NCI-H446 (cell line): ENCODE measurements at regions not wholly inside any gene's neighbourhood (a gene's known extent, or its start where the extent isn't known, plus 50 kb on each side); places are given as distances from the start of the nearest gene placed in this dataset.
A peak's percentile ranks its signal among the peaks of the same experiment; 100 is the strongest.

Experiments used
- DNase-seq, 2 experiments: peaks; one replicate each; lab custom pipeline; 2025; lab: John Stamatoyannopoulos, UW

DNA sequence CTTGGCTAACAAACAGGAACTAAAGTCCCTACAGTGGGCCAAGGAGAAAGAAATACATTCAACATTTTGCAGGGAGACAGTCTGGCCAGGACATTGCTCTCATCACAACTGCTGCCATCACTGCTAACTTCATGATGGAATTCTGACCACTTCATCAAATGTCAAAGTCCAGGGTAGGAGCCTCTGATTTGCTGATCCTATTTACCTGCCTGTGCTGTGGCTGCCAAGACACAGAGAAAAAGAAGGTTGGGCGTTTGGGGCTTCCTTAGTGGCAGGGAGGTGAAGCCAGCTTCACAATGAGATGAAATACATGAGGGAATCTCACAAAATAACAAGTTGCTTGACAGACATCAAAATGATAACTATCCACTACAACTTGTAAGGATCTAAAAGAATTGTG, 343.9 kb upstream of the CADM1 start:
- DNase-seq, result no peak

DNA sequence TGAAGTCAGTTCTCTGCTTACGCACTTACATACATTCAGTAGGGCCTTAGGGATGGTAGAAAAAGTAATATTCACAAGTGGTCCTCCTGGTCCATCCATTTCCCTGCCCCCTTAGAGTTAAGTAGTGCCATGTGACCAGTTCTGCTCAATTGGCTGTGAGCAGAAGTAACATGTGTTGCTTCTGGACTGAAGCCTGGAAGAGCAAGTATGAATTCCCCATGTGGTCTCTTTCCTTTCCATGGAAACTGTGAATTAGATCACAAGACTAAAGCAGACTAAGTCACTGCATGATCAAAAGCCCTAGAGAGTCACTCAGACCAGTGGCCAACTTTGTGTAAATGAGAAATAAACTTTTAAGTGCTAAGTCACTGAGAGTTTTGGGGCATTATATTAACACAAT, 341.7 kb upstream of the CADM1 start:
- DNase-seq, result peak; percentile 26 to 74

DNA sequence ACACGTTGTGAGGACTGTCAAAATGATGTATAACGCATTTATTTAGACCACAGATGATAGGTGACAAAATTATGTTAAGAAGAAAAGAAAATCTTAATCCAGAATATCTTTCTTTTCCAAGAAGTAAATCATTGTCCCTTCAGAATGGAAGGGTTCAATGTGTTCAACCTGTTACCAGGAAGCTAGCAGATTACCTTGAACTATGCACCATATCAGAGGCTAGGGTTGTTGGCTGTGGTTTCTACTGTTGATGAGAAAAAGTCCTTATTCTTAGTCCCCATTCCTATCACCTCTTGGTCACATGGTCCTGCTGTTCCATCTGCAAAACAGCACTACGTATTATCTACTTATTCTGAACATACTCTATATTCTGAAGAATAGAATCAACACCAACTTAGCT, 339.5 kb upstream of the CADM1 start:
- DNase-seq, result no peak

DNA sequence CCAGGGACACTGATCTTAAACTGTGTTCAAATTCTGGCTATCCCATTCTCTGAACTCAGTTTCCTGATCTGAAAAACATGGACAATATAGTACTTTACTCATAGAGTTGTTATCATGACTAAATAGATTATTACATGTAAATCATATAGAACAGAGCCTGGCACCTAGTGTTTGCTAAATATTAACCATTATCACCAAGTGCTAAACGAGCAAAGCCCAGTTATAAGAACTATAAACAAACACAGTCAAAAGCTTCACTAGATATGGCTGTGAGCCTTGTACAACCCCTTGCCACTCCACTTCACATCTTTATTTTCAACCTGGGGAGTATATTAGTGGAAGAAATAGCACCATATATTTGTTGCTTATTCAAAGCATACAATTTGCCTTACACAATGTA, 338.9 kb upstream of the CADM1 start:
- DNase-seq, result no peak

DNA sequence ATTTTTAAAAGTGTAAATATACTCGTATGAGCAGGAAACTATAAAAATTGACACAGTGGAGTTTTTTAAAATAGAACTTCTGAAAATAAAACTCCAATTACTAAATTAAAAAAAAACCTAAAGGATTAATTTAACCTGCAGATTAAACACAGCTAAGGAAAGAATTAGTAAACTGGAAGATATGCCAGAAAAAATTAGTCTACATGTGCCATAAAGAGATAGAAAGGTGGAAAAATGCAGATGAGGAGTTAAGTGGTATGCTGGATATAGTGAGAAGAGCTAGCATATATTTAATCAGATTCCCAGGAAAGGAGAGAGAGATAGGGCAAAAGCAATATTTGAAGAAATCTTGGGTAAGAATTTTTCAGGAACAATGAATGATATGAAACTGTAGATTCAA, 315.8 kb upstream of the CADM1 start:
- no peak for DNase-seq

DNA sequence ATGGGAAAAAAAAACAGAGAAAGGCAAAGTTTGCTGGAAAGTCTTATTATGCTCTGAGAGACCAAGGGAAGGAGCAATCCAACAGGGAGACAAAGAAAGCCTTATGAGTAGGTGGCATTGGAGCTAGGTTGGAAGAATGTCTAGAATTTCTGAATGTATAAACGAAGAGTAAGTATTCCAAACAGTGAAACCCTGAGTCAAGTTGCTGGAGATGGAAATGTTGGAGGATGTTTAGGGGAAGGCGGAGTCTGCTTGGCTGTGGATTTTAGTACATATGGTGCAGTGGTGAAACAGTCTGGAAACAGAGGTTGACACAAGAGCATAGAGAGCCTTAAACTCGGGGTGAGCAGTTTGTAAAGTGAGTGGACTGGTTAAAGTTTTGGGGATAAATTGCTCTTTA, 314.8 kb upstream of the CADM1 start:
- DNase-seq, result no peak

DNA sequence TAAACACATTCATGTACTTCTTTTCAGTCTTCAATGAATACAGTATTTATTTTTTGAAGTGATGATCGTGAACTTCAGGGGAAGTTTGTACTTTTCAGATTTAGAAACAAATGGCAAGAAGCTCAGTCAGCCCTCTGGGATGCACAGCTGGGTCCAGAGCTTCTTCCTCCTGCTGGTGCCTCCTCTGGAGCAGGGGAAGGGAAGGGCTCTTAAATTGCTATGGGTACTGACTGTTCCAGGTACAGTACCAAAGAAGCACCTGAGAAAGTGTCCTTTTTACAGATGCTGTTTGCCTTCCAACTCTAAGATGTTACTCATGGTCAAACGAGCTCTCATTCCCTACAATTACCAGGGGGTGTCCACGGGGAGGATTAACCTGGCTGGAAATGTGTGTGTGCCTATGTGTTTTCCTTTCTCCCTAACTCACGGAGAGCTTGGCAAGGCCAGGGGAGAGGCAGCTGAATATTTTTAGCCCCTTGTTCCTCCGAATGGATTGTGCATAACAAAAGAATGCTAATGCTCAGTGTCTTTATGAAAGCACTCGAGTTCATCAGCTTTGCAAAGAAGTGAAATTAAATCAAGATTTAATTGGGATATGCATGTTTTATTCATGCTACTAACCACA, 313.7 kb upstream of the CADM1 start:
- no peak for DNase-seq

DNA sequence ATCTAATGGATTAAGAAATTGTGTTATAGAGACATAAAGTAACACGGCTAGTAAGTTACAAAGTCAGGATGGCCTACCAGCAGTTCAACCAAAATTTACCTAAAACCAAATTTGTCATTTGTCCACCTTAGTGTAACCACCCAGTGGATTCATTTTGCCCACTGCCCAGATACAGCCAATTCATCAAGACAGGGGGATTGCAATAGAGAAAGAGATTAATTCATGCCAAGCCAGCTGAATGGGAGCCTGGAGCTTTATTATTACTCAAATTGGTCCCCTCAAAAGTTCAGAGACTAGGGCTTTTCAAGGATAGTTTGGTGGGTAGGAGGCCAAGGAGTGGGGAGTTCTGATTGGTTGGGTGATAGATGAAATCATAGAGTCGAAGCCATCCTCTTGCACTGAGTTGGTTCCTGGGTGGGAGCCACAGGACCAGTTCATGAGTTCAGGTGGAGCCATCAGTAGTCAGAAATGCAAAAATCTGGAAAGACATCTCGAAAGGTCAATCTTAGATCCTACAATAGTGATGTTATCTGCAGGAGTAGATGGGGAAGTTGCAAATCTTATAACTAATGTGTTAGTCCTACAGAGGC, 304.2 kb upstream of the CADM1 start:
- no peak for DNase-seq

DNA sequence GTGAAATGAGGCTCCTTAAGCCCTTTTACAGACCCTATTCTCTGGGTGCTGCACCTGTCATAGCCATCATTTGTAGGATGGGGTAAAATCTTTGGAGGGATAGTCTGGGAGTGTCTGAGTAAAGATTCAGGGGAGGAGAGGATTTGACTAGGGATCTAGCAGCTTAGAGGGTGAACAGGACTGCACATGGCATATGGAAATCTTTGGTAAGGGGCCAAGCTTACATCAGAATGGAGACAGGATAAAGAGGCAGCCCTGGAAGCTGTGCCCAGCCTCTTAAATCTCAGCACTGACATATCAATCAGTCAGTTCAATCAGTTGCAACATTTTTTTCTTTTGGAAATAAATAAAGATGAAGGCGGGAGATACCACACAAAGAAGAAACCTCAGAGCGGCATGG, 301.8 kb upstream of the CADM1 start:
- peak; percentile 76 to 82 for DNase-seq

DNA sequence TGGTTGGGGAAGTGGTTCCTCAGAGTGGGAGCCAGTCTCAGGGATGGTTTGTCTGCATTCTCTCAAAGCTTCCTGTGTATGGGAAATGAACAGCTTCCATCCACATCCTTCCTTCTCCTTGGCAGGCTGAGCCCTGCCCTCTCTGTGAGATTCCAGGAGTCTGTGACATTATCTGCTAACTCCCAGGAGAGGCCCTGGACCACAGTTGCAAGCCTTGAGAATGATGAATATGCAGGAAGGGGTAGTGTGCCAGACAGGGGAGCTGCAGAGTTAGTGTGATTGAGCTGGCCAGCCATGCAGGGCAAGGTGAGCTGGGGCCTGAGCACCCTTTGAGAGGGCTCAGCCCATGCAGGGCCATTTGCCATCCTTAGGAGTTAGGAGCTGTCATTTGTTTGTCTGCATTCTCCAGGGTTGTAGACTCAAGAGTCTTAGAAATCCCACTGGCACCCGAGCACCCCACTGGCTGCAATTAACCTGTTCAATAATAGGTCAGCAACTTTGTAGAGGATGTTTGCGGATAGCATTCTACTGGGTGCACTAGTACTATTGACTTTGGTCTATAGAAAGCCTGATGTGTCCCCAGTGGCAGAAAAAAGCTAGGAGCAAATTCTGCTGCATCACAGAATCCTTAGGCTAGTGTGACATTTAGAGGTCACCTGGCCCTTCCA, 299.0 kb upstream of the CADM1 start:
- DNase-seq, result no peak

DNA sequence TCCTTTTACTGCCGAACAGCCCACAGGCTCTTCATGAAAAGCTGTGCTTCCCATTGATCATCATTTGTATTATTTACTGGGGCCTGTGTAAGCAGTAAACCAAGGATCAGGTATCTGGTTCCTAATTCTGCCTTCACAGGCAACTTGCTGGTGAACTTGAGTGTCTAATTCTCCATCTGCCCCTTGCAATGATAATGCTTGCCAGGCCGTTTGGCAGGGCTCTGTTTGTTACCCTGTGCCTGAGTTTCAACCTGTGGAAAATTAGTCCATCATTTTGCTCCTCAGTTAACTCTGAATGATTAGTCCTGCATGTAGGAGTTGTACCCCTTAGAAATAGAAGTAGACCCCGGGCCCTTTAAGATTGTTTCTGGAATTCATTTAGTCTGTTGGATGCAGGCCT, 298.4 kb upstream of the CADM1 start:
- DNase-seq, result peak in 1 of 2 experiments; percentile 50

DNA sequence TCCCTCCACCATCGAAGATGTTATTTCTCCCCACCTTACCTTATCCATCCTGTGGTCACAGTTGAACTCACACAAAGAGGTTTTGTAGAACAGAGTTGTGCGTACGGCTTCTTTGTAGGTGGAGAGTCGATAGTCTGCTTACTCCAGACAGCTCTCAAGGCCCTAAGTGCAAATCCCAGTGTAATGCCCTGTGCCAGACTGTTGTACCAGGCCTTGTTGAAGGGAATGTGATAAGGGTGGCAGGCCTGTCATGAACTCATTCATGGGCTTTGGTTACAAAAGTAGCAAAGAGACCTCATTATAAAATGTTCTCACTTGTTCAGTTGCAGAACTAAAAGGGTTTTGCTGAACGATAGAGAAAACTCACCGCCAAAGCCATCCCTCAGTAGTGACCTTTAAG, 288.7 kb upstream of the CADM1 start:
- DNase-seq, result no peak

DNA sequence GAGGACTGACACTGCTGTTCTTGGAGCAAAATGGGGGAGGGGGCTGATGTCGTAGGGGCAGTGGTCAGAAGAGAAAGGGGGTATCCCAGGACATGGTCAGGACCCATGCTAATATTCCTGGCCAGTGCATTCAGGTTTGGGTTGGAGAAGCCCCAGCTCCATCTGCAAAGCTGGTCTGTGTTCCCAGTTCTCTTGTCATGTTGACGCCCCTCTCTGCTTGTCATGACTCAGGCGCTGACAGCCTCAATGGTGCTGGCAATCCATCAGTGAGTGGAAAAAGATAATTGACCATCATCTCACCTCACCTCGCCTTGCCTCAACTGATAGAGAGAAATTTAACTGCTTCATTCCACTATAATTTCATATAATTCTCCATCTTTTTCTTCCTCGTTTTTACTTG, 283.1 kb upstream of the CADM1 start:
- DNase-seq, result no peak

DNA sequence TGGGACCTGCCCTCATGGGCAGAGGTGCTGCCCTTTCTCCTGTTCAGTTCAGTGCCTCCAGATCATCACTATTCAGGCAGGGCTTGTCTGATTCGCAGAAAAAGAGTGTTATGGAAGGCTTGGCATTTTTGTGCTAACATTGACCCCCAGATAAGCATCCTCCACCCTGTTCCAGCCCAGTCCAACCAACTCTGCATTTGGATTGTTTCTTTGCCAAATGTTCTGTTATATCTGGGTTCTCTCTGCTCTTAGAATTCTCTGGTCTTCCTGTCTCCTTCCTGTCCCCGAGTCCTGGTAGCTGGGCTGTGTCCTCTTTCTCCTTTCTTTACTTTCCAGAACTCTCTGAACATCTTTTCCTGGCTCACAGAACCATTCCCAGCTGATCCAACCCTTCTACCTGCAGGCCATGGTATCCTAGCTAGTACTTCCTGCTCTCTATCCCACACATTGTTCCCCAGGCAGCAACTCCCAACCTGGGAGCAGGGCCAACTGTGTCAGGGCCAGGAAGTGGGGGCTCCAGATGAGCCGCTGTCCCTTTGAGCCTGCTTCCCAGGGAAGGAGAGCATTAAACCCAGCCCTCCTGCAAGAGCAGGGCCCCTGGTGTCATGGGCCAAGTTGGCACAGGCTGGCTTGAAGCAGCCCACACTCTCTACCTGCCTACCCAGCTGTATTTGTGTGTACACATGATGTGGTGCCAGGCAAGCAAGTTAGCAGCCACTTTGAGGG, 280.7 kb upstream of the CADM1 start:
- peak; percentile 57 to 82 for DNase-seq

DNA sequence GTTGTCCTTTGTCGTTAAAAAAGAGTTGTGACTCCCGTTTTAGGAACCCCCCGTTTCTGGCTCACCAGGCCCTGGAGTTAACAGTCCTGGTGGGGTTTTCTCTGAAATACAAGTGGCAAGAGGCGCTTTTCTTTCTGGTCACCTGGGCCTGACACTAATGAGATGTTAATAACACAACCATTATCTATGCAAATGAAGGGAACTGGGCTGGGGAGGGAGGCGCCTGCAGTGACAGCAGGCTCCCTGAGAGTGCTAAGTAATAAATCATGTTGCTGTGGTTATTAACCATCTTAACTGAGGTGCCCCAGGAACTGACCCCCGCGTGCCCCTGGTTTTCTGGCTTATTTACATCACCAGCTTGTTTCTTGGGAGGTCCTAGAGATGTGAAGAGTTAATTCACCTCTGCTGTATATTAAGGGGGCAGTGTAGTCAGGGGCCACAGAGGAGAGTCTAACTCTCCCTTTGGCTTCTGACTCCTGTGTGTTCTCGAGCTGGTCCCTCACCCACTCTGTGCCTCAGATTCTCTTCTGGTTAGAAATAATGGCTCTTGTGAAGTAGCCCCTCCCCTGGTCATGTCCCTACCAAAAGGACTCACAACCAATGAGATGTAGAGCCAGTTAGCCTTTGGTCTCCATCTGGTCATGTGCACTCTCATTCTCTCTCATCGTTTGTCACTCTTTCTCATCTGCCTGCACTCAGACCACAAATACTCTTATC, 276.6 kb upstream of the CADM1 start:
- no peak for DNase-seq

DNA sequence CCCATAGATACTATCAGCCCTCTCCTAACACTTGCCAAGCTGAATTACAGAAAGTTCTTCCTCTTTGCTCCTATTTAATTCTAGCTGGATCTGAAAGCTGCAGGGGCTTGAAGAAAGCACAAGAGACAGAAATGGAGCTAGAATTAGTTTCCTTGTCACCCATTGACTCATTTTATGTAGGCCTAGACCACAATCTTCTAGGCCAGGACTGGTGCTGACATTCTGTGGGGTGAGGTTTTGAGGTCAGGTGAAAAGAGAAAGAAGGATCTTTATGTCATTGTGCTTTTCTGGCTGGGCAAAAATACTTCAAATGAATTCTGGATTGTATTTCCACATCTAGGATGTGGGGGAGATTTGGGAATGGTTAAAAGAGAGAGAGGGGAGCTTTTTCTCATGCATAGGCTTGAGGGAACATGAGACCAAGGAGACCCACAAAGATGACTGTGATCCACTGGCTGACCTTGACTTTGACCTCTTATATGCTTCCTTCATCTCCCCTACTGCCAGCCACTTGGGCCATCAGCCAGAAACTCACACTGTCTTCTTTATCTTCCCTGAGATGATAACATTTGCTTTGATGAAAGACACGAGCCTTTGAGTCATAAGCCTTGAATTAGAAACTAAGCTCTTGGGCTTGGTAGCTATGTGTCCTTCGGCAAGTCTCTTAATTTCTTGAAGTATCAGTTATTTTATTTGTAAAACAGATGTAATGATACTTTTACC, 274.9 kb upstream of the CADM1 start:
- DNase-seq, result no peak

DNA sequence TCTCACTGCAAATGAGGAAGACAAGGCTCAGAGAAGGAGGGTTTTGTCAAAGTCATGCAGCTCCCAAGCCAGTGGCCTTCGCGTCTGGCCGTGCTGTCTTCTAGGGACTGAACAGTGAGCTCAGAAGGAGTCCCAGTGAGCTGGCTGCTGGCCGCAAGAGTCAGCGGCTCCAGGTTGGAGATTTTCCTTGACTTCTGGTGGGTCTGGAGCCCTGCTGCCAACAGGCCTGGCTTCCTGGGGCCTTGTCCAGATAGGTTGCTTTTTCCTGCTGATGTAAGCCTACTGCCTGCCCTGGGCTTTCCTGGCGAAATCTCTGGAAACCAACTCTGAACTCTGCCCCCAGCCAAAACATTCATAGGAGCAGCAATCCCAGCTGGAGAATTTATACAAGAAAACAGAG, 272.7 kb upstream of the CADM1 start:
- peak in 1 of 2 experiments; percentile 56 for DNase-seq

DNA sequence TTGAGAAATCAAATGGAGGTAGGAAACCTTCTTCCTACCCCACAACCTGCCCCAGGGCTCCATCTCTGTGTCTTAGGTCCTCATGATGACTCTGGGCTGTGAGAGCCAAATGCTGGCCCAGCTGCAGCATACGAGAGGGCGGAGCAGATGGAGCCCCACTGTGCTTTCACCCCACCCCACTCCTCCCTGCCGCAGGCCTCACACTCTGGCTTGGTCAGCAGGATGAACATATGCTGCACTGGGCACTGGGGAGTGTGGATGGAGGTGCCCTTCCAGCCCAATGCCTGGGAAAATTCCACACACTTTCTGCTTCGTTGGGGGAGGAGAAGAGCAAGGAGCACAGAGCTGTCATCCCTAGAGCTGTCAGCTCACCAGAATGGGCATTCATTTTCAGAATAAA, 271.6 kb upstream of the CADM1 start:
- DNase-seq, result peak in 1 of 2 experiments; percentile 43

DNA sequence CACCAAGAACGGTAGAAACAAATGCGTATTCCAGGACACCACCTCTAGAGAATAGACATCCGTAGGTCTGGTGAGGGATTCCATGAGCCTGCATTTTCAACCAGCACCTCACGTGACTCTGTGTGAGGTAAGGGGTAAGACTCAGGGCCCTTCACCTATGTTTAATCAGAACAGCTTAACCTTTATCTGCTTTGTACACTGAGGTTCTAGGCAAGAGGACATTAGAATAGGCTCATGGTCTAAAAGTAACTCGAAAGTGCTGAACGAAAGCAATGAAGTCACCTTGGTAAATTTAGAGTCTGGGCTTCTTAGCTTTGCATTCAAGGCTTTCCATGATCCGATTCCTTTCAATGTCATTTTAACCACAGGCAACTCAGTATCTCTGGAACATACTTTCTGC, 270.5 kb upstream of the CADM1 start:
- no peak for DNase-seq

DNA sequence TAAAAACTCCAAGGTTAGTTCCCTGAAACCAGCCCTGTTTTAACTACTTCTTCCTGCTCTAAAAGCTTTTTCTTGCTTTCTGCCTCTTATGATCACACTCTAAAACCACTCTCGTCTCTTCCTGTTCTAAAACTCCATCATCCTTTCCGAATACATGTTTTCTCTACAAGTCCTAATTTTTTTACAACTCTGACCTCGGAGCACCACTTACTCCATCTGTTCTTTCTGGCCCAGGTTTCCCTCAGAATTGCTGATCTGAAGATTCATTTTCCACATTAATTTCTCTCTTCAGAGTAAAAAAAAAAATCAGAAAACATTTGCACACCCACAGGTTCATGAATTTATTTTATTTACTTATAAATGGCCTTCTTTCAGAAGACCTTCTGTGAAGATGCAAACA, 265.7 kb upstream of the CADM1 start:
- no peak for DNase-seq

DNA sequence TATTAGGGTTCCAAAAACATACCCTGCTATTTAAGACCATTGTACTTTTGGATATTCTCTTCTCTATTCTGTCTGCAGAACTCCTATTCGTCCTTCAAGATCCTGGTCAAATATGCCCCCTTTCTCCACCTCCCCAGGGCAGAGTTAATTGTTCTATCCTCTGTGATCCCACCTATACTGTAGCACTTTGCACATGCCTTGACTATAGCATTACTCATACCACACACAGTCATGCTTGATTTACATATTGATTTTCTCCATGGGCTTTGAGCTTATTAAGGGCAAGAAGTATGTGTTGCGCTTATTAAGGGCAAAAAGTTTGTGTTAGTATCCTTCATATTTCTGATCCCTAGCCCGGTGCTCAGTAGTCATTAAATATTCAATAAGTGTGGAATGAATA, 263.7 kb upstream of the CADM1 start:
- no peak for DNase-seq
